ENCODE measurements at regions not wholly inside any gene's neighbourhood (a gene's known extent, or its start where the extent isn't known, plus 50 kb on each side); places are given as distances from the start of the nearest gene placed in this dataset.

DNA sequence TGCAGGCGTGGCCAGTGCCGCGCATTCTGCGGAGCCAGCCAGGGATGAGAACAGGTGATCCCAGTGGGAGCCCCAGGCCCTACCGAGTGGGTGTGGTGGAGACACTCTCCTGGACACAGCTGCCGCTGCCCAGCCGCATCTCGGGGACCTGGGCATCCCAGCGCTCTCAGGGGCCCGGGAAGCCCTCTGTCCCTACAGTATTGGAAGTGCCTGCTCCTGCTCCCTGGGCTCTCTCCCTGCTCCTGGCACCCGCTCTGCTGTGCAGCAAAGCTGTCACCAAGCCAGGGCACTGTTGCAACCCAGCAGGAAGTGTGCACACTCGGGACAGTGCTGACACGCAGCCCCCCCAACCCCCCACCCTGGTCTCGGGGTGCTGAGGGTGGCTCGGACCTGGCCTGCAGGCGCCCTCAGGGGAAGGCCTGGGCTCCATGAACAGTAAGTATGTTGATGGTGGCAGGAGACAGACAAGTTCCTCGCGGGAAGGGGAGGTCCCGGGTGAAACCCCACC lies 1177.4 kb upstream of the GBE1 start:
- no peak for DNase-seq

DNA sequence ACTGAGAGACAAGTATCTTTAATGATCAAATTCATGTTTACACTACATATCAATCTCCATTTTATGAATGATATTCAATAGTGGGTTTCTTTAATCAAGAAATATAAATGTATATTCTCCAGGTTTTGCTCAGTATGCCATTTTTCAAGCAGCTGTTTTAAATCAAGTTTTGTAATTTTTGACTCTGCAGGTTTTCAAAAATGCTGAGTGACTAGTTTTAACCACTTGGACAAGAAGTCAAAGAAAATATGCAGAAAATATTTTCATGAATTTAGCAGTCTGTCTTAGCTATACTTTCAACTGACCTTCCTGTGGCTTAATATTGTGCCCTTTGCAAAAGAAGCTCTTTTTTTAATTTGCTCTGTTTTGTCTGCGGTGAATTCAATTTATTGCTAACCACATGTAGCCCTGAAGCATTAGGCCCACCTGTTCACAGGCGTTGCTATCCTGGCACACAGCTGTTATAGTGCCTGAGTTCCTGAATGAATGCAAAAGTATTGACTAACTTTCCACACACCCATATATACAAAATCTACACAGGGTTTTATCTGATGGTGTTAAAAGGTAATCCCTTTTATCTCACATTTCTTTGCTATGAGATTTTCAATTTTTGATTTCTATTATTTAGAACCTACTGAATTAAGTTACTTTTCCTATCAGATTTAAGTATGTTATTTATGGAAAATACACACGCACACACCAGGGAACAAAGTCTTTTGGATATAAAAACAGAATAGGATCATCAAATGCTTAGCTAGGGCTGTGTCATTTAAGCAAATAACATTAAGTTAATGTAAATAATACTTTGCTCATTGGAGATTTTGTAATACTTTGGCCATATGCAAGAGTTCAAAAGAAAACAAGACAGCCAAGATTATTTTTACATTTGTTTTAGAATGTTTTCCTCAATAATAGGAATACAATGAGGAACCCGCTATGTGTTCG lies 1166.1 kb upstream of the GBE1 start:
- DNase-seq = no peak

DNA sequence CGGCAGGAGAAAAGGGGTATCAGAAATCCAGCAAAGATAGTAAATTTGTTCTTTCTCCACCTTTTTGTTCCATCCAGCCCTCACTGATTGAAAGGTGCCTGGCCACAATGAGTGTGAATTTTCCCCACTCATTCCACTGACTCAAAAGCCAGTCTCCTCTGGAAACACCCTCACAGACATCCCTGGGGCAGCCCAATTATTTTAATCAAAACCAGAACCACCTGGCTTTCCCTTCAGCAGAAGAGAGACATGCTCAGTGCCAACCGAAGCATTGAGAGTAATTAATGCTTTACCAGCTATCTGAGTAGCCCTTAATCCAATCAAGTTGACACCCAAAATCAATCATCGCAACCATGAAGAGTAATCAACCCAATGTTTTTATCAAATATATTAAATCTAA lies 1129.6 kb upstream of the GBE1 start:
- DNase-seq = no peak

DNA sequence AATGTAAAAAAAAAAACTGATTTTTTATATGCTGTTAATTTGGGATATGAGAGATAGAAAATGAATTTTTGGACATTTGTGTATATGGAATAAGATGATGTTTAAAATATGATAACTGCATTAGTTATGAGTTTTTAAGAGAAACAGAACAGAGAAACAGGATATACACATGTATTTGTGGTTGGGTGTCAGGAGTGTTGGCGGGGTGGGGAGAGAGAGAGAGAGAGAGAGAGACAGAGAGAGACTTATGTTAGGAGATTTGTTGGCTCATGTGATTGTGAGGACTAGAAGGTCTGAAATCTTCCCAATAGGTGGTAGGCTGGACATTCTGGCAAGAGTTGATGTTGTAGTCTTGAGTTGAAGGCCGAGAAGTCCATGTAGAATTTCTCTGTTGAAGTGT lies 1121.6 kb upstream of the GBE1 start:
- DNase-seq = no peak

DNA sequence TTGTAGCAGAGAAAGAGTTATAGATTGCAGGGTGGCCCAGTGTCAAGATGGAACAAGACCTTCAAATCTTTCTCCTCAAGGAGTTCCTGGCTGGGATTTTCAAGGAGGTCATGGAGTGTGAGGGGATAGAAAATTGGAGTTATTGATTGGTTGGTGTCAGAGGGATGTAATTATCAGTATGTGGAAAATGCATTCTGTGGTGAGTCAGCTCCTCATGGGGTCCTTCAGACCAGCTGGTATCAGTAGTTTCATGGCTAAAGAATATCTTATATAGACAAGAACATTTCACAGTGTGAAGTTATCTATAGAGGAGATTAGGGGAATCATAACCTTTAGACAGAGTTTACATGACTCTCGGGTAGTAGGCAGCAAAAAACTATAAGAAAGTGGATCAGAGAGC lies 1114.0 kb upstream of the GBE1 start:
- DNase-seq = no peak

DNA sequence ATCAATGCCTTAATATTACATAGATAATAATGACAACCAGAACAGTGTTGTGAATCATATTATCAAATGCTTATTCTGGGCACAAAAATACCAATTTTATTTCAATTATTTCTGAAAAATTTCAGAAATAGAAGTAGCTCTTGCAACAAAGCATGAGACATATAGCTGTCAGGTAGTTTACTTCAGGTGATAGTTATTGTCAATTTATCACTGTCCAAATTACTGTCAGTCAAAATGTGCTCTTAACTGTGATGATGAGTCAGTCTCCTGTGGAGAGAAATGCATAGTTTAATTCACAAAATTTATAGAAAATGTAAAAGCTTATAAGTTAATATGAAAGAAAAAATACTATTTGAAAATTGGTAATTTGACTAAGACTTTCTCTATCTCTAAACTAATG lies 1078.4 kb upstream of the GBE1 start:
- no peak for DNase-seq

DNA sequence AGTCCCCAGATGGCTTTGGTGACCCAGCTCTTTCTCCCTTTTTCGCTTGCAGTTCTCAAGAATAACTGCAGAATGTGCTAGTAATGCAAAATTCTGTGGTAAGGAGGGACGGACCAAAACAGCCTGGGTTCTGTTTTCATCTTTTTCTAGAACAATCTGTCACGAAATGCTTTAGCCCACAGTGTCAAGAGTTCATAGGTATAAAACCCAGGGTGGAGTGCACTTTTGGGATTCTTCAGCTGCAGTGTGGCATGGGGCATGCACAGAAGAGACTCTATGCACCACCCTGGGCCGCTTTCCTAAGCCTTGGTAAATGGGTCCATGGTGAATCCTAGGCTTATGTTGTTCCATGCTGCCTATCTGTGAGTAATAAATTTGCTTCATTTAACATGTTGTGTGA lies 1072.7 kb upstream of the GBE1 start:
- no peak for DNase-seq

DNA sequence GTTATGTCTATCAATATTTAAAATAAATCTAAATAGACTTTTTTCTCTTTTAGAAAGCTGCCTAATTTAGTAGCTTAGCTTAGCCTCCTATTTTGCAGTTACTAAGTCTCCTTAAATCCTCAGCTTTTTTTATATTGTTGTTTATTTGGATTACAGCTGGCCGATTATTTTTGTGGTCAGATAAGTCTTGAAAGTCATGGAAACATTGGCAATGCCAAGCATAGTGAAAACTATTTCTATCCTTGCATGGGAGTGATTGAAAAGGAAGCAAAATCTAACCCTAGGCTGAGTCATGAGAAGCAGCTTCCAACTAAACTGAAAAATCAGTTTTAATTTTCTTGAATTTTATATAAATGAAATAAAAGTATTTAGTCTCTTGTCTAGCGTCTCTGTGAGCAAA lies 1063.0 kb upstream of the GBE1 start:
- DNase-seq = no peak

DNA sequence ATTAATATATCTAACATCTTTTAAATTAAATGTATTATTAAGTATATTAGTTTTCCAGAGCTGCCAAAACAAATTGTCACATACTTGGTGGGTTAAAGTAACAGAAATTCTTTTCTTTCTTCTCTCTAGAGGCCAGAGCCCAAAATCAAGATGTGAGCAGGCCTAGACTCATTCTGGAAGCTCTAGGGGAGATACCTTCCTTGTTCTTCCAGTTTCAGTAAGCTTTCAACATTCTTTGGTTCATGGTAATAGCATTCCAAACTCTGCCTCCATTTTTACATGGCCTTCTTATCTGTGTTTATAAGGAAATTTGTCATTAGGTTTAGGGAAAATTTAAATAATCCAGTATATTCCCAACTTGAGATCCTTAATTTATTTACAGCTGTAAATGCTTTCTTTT lies 1054.6 kb upstream of the GBE1 start:
- no peak for DNase-seq

DNA sequence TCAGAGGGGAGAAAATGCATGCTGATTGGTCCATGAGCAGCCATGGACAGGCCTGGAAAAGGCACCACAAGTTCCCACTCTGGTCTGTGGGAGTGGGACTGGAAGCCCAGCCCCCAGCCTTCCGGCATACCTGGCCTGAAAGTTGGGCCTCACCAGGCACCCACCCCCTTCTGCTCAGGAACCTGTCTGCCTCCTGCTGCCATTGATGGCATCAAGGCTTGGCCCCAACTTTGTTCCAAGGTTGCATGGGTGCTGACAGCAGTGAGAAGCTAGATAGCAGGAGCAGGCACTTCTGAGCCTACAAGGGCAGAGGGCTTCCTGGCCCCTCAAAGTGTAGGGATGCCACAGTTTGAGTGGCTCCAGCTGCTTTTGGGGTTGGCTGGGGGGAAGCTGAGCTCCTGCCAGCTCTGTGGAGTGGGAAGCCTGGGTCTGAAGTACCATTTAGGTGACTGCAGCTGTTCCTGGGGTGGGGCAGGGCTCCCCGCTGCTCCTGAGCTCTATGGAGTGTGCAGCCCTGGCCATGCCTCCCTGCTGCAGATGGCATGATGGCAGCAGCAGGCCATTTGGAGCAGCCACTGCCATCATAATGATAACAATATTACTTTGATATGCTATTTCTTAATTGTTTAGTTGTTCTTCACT lies 1054.1 kb upstream of the GBE1 start:
- no peak for DNase-seq

DNA sequence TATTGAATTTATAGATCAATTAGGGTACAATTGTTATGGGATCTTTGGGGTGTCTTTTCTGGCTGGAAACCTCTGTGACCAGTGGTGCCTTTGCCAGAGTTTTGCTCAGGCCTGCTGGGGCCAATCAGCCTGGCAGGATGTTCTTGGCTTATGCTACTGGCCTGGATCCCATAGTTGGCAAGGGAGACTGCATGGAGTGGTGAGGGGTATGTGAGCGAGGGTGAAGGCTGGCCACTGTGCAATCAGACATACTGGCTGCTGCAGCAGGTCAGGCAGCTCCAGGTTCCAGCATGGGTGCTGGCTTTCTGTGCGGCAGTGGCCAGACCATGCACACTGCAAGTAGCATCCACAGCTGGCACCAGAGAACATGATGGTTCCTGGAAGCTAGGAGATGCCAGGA lies 1053.2 kb upstream of the GBE1 start:
- no peak for DNase-seq

DNA sequence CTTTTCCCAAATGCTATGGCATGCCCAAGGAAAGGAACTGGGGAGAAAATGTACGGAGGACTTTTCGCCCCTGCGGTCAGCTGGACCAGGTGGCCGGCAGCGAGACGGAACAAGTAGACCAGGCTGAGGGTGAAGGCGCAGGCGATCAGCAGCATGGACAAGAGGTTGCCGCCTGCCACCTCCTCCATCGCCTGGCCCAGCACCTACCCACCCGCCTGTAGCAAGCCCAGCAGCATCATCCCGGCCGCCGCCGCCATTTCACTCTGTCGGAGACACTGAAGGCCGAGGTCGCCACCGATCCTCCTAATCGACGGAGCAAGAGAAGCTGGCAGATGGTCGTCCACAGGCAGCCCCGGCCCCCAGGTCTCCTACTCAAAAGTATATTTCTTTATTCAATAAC lies 1046.3 kb upstream of the GBE1 start:
- DNase-seq = no peak

DNA sequence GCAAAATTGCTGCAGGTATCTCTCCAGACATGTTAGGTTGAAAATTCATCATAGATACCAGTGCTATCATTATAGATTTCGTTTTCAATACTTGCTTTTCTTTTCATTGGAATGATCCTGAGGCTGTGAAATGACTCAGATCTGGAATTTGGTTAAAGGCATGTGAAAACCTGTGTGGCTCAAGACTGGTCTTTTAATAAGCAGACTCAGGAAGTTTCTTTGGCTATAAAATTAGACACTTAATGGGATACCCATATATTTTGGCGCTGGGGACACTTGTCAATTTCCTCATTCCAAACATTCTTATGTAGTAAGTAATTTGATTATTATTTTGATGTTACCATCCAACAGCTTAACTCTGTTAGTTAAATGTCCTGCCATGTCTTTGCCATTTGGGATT lies 1041.1 kb upstream of the GBE1 start:
- no peak for DNase-seq

DNA sequence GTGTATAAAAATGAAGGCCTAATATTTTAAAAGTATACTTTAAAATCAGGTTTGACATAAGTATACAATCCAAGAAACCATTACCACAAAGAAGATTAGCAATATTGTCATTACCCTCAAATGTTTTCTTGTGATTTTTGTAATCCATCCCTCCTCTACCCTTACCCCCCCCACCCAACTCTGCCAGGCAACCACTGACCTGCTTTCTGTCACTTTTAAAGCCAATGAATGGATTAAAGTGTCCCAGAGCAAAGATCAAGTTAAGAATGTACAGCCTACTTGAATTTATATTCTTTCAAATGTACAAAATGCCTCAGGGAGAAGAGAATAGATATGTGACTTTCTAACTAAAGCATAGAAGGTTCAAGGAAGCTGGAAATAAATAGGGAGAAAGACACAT lies 1038.8 kb upstream of the GBE1 start:
- DNase-seq = no peak

DNA sequence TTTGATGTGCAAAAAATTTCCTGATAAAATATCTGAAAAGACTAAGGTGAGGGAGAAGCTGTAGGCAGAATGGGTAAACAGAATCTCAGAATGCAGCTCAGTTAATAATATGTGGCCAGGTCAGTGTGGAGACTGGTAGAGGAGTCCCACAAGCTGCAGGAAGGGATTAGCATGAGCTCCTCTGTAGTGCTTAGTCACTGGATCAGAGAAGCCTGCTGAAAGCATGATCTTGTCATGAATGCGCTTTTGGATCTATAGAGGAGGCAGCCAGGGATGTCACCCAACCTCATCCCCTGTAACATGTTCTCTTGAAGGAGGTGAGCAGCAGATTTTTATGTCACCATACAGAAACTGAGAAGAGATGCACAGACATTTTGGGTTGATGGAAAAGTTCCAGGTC lies 1035.3 kb upstream of the GBE1 start:
- no peak for DNase-seq

DNA sequence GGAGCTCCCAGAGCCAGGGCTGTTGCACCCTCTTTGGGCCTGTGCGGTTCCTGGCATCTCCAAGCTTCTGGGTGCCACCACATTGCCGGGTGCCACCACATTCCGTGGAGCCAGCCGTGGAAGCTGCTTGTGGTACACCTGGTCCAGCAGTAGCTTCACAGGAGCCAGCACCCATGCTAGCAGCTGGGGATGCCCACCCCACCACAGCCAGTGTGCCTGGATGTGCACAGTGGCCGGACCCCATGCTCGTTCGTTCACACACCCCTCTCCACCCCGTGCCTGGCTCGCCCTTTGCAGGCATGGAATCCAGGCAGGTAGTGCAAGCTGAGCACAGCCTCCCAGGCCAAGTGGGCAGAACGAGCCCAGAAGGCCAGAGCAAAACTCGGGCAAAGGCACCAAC lies 1029.8 kb upstream of the GBE1 start:
- DNase-seq = no peak

DNA sequence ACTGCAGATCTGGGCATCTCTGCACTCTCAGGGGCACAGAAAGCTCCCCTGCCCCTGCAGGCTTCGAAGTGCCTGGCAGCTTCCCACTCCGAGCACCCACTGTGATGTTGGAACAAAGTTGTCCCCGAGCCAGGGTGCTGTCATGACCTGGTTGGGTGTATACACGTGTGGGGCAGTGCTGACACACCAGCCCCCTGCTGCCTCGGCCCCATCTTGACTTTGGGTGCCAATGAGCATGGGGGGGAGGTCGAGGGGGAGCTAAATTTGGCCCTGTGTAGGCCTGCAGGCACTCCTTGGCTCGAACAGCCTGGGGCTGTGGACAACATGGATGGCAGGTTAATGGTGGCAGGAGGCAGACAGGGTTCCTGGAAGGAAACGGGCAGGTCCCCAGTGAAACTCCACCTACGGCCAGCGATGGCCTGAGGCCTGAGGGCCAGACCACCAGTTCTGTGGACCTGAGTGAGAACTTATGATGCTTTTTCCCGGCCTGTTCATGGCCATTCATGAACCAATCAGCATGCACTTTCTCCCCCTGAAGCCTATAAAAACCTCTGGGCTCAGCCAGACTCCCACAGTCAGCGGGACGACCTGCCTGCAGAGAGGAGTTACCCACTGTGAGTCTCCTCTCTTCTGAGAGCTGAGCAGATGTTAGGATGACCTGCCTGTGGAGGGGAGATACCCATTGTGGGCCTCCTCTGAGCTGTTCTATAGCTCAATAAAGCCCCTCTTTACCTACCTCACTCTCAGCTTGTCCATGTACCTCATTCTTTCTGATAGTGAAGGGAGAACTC lies 1029.1 kb upstream of the GBE1 start:
- DNase-seq = no peak

DNA sequence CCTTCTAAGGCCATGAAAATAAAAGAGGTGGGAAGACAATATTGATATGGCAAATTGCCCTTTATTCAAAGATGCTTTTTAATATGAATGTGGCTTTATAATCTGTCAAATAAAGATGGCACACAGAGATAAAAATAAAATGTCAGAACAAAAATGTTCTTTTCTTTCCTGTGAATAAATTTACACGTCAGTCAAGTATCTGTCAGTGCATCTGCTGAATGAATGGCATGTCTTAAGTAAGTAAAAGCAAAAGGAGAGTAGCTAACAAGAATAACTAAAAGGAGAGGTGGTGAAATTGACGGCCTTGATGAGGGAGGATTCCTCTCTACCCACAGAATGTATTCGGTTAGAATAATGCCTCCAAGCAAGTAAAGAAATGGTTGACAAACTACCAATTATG lies 1021.7 kb upstream of the GBE1 start:
- DNase-seq = no peak

DNA sequence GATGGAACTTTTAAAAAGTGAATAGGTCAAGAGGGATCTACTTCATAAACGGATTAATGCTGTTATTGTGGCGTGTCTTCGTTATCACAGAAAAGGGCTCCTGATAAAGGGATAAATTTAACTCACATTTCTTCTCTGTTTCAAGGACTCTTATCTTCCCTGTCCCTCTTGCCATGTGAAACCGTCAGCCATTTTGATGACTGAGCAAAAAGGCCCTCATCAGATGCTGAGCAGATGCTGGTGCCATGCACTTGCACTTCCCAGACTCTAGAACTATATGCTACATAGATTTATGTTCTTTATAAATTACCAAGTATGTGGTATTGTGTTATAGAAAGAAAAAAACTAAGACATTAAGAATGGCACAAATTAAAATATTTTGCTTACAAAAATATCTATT lies 1011.8 kb upstream of the GBE1 start:
- no peak for DNase-seq

DNA sequence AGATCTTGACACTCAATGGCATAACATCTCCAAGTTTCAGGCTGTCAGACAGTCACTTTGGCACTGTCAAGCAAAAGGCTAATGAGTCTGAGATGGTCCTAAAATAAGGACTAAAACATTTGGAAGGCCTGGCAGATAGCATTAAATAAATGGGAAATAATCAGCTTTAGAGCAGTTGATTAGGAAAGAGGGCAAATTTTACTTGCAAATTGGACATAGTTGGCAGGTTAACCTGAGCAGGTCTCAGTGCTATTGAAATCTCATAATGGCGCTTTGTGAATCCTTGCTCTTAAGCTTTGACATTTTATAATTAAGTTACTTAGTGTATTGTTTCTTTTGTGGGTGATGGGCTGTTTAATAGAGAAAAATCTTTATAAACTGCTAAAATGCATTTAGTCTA lies 1003.1 kb upstream of the GBE1 start:
- no peak for DNase-seq

DNA sequence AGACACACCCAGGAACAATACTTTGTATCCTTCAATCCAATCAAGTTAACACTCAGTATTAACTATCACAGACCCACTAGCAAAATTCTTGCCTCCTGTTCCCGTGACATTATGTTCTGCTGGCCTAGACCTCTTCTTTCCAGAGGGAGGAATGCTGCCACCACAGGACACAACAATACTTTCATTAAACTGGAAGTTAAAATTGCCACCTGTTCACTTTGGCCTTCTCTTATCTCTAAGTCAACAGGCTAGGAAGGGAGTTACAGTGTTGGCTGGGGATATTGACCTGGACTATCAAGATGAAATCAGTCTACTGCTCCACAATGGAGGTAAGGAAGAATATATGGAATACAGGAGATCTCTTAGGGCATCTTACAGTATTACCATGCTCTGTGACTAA lies 1000.4 kb upstream of the GBE1 start:
- DNase-seq = no peak

DNA sequence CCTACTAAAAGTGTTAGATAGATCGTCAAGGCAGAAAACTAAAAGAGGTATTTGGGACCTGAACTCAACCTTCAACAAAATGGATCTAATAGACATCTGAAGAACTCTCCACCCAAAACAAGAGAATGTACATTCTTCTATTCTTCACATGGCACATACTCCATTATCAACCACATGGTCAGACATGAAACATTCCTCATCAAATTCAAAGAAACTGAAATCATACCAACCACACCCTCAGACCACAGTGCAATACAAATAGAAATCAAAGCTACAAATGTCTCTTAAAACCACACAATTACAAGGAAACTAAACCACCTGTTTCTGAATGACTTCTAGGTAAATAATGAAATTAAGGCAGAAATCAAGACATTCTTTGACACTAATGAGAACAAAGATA lies 984.1 kb upstream of the GBE1 start:
- no peak for DNase-seq

DNA sequence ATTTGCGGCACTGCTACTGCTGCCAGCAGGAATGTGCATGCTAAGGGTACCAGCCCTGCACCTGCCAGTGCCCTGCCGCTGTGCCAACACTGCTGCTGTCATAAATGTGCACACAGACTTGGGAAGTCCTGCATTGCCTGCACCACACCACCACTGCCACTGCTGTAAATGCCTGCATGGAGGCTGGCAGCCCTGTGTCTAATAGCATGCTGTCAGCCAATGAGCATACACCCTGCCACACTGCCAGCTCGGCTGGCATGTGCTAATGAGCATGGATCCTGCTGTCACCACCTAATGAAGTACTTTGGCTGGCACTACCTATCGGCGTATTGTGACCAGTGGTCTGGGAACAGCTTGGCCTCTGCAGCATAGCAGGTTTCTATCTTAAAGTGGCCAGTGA lies 981.8 kb upstream of the GBE1 start:
- no peak for DNase-seq

DNA sequence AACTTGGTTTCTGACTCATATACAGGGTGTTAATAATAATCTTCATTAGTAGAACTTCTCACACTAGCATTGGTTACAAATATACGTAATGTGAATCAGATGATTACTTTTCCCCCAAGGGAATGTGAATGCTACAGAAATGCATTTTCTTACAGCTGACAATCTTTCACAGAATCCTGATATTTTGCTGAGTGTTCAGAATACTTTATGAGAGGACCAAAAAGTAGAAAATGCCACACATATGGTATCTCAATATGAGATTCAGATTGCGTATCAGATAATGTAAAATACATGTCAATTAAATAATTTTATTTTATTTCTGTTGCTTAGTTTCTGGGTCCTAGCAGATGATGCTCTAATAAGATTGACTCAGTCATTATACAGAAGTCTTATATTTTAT lies 979.9 kb upstream of the GBE1 start:
- no peak for DNase-seq
